Upper lobe of right lung (tissue), 1 donor: ENCODE measurements at regions not wholly inside any gene's neighbourhood (a gene's known extent, or its start where the extent isn't known, plus 50 kb on each side); places are given as distances from the start of the nearest gene placed in this dataset.

Experiments
- ATAC-seq: fragments of 200-7000 bp; cut with Tn5 transposase; one replicate; pipeline ENCODE4 v1.9.1; 2020; ENCODE audit warnings: mild to moderate bottlenecking, moderate library complexity
- DNase-seq: peaks from one replicate; pipeline ENCODE4 v3.0.0-alpha.2; 2020
- H3K27ac ChIP-seq: fragments of 200-600 bp; one replicate; pipeline ENCODE4 v1.8.0; 2022
- H3K27me3 ChIP-seq: fragments of 200-600 bp; one replicate; pipeline ENCODE4 v1.8.0; 2022; ENCODE audit warnings: mild to moderate bottlenecking
- H3K36me3 ChIP-seq: fragments of 200-600 bp; one replicate; pipeline ENCODE4 v1.8.0; 2022
- H3K4me1 ChIP-seq: fragments of 200-600 bp; one replicate; pipeline ENCODE4 v1.8.0; 2022
- H3K4me3 ChIP-seq: fragments of 200-600 bp; one replicate; pipeline ENCODE4 v1.8.0; 2022; ENCODE audit warnings: mild to moderate bottlenecking
- H3K9me3 ChIP-seq: fragments of 200-600 bp; one replicate; pipeline ENCODE4 v1.8.0; 2022
- intact Hi-C: fragments of 100-400 bp; cut with DNase I; formaldehyde crosslinking; loops from one replicate; pipeline ENCODE4 v1.11.0; 2022
- TF ChIP-seq, protein P1 (sequence below): fragments of 200-600 bp; IDR thresholded peaks from one replicate; pipeline ENCODE4 v1.8.0; 2022; ENCODE audit warnings: antibody characterized with exemption
- donor health status: DM: no; HTN: yes; CAD: no; lungs with severe emphysema.

- Histone ChIP-seq H3K9me3 (no peaks in the 10 kb centered on the region), H3K4me3 (no peak overlapping the region), H3K4me1 (no peaks in the 10 kb centered on the region), H3K27me3 (no peaks in the 10 kb centered on the region), H3K27ac (no peak overlapping the region), H3K36me3 (no peaks in the 10 kb centered on the region)
- intact Hi-C loops = no loop called here
- DNase-seq (no peak), ATAC-seq (no peak)
- TF ChIP-seq, protein P1, sequence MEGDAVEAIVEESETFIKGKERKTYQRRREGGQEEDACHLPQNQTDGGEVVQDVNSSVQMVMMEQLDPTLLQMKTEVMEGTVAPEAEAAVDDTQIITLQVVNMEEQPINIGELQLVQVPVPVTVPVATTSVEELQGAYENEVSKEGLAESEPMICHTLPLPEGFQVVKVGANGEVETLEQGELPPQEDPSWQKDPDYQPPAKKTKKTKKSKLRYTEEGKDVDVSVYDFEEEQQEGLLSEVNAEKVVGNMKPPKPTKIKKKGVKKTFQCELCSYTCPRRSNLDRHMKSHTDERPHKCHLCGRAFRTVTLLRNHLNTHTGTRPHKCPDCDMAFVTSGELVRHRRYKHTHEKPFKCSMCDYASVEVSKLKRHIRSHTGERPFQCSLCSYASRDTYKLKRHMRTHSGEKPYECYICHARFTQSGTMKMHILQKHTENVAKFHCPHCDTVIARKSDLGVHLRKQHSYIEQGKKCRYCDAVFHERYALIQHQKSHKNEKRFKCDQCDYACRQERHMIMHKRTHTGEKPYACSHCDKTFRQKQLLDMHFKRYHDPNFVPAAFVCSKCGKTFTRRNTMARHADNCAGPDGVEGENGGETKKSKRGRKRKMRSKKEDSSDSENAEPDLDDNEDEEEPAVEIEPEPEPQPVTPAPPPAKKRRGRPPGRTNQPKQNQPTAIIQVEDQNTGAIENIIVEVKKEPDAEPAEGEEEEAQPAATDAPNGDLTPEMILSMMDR = no peak
Measured at GRCh38 chr10:27437775-27438174, 66.3 kb upstream of the RAB18 start.

- ATAC-seq = no peak
- no peak for DNase-seq
- intact Hi-C loops = no loop called here
- no peak overlapping the region for H3K27ac ChIP-seq
- H3K4me3 ChIP-seq = no peak overlapping the region
- TF ChIP-seq, protein P1 = no peak
- H3K27me3 ChIP-seq = no peaks in the 10 kb centered on the region
- H3K4me1 ChIP-seq = no peaks in the 10 kb centered on the region
- no peaks in the 10 kb centered on the region for H3K36me3 ChIP-seq
- no peaks in the 10 kb centered on the region for H3K9me3 ChIP-seq
Measured at GRCh38 chr10:27436710-27437109, 67.4 kb upstream of the RAB18 start.

GRCh38 chr10:27433976-27434375 is 70.1 kb upstream of the RAB18 start:
- intact Hi-C loops = no loop called here
- no peak for ATAC-seq
- Histone ChIP-seq H3K4me3 (no peak overlapping the region), H3K4me1 (no peaks in the 10 kb centered on the region), H3K27me3 (no peaks in the 10 kb centered on the region), H3K27ac (no peak overlapping the region), H3K9me3 (no peaks in the 10 kb centered on the region), H3K36me3 (no peaks in the 10 kb centered on the region)
- DNase-seq = no peak
- TF ChIP-seq, protein P1 = no peak

DNA sequence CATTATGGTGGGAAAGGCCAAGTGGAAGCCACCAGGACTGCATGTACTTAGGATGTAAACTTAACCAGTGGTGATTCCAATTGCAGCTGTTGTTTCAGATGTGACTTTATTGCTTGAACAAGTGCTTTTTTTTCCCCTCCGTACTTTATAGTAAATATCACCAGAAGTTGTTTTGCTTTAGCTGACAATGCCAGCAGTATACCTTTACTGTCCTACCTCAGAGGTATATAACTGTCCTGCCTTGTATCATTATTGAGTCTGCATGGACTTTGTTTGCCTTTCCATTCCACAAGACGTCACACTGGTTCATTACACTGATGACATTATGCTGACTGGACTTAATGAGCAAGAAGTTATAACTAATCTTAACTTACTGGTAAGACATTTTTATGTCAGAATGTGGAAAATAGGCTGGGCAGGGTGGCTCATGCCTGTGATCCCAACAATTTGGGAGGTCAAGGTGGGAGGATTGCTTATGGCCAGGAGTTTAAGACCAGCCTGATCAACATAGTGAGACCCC is 77.1 kb upstream of the RAB18 start:
- Histone ChIP-seq H3K27ac (no peak overlapping the region), H3K9me3 (no peaks in the 10 kb centered on the region), H3K4me1 (no peaks in the 10 kb centered on the region), H3K4me3 (no peak overlapping the region), H3K36me3 (no peaks in the 10 kb centered on the region), H3K27me3 (no peaks in the 10 kb centered on the region)
- DNase-seq = no peak
- ATAC-seq = no peak
- intact Hi-C loops = no loop called here
- TF ChIP-seq, protein P1 = no peak

DNA sequence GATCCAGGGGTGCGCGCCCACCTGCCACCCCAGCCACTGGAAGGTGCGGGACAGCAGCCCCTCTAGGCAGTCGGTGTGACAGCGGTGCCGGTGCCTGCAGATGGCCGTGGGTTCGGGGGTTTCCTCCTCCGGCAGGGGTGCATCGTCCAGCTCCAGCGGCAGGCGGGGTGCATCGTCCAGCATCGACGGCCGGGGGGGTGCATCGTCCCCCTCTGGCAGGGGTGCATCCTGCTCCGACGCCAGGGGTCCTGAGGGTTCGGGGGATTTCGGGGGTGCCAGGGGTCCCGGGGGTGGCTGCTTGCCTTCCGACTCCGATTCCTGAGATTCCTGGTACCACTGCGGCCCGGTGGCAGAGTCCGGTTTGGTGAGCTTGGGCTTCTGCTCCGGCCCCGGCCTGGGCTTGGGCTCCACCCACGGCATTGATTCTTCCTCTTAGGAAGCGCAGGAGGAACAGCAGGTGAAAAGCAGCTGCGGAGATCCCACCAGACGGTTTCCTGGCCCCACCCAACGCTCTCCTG is 90.2 kb upstream of the RAB18 start:
- peak; percentile 43 for ATAC-seq
- Histone ChIP-seq H3K4me3 (no peak overlapping the region), H3K36me3 (no peaks in the 10 kb centered on the region), H3K9me3 (no peaks in the 10 kb centered on the region), H3K27ac (no peak overlapping the region), H3K4me1 (no peaks in the 10 kb centered on the region), H3K27me3 (peaks cover 10% of the 10 kb centered on the region)
- TF ChIP-seq, protein P1 = no peak
- intact Hi-C loops = no loop called here
- no peak for DNase-seq

GRCh38 chr10:27413387-27413786 is 90.7 kb upstream of the RAB18 start:
- DNase-seq (no peak), ATAC-seq (peak; percentile 35)
- H3K9me3 ChIP-seq = no peaks in the 10 kb centered on the region
- no peaks in the 10 kb centered on the region for H3K4me1 ChIP-seq
- peaks cover 10% of the 10 kb centered on the region for H3K27me3 ChIP-seq
- intact Hi-C loops = no loop called here
- H3K4me3 ChIP-seq = no peak overlapping the region
- H3K36me3 ChIP-seq = no peaks in the 10 kb centered on the region
- TF ChIP-seq, protein P1 = no peak
- no peak overlapping the region for H3K27ac ChIP-seq
